Heart left ventricle (tissue), 16 donors: ENCODE measurements at regions not wholly inside any gene's neighbourhood (a gene's known extent, or its start where the extent isn't known, plus 50 kb on each side); places are given as distances from the start of the nearest gene placed in this dataset.
"Not testable (repeated sequence)": the region's sequence is repeated elsewhere in the genome, so short reads cannot be mapped to it uniquely, and the experiment has no call there.

Source experiments
- ATAC-seq, 4 donors: fragments of 200-7000 bp; cut with Tn5 transposase; one replicate each; pipeline ENCODE4 v1.9.1; 2020 to 2022; ENCODE audit warnings: moderate library complexity in 4 of 4, mild to moderate bottlenecking in 3 of 4, moderate number of reproducible peaks in 1 of 4
- DNase-seq, 5 donors: peaks; one replicate each; pipeline ENCODE4 v3.0.0-alpha.2; 2020
- H3K27ac ChIP-seq, 12 donors: fragments of 200-600 bp; sonication (generic) in 4 of 12; one replicate each; pipeline versions ENCODE4 v1.5.0 to v1.8.0; 2016 to 2022; ENCODE audit warnings: mild to moderate bottlenecking in 2 of 12
- H3K27me3 ChIP-seq, 9 donors: fragments of 200-600 bp; sonication (generic) in 2 of 9; one replicate each; pipeline versions ENCODE4 v1.5.1 to v1.8.0; 2016 to 2022; ENCODE audit warnings: mild to moderate bottlenecking in 3 of 9
- H3K36me3 ChIP-seq, 9 donors: fragments of 200-600 bp; sonication (generic) in 2 of 9; one replicate each; pipeline versions ENCODE4 v1.5.0 to v1.8.0; 2018 to 2022; ENCODE audit warnings: mild to moderate bottlenecking in 2 of 9
- H3K4me1 ChIP-seq, 12 donors: fragments of 200-600 bp; sonication (generic) in 4 of 12; one replicate each; pipeline versions ENCODE4 v1.5.0 to v1.8.0; 2016 to 2022; ENCODE audit warnings: mild to moderate bottlenecking in 3 of 12
- H3K4me3 ChIP-seq, 12 donors: fragments of 200-600 bp; sonication (generic) in 4 of 12; one replicate each; pipeline versions ENCODE4 v1.5.0 to v1.8.0; 2017 to 2022; ENCODE audit warnings: mild to moderate bottlenecking in 9 of 12, moderate library complexity in 4 of 12
- H3K9me3 ChIP-seq, 12 donors: fragments of 200-600 bp; sonication (generic) in 4 of 12; one replicate each; pipeline versions ENCODE4 v1.5.0 to v1.8.0; 2016 to 2022; ENCODE audit warnings: mild to moderate bottlenecking in 1 of 12
- POLR2A ChIP-seq, 2 donors: fragments of 450-650 bp; IDR thresholded peaks; one replicate each; pipeline ENCODE4 v1.6.1; 2017; ENCODE audit warnings: antibody characterized with exemption in 2 of 2, mild to moderate bottlenecking in 2 of 2, moderate library complexity in 2 of 2
- WGBS, 4 donors: extraction: QIAGEN DNeasy Blood & Tissue Kit in 2 of 4; methylation state at CpG; one replicate each; pipeline versions ENCODE4 v1.1.5 to v1.1.7; 2013 to 2018; 5-methylcytosine and 5-hydroxymethylcytosine counted together
- intact Hi-C, 10 donors: fragments of 100-400 bp; cut with DNase I; formaldehyde crosslinking; loops; one replicate each; pipeline versions ENCODE4 v1.11.1 to v1.14.2; 2022
- TF ChIP-seq, protein P1 (sequence below), 12 donors: fragments of 200-600 bp; sonication (generic) in 4 of 12; IDR thresholded peaks; one replicate each; pipeline versions ENCODE4 v1.5.0 to v1.8.0; 2018 to 2022; ENCODE audit warnings: antibody characterized with exemption in 12 of 12, mild to moderate bottlenecking in 5 of 12
- donor health status: ischemic (EF 13 %, LVEDD 7.1; RV severe dilation, severe dysfunction).
- donor health status: healthy with polysubstance abuse.
- donor health status: DM: no; HTN: yes; CAD: no.
- donor health status: DM: no; HTN: no; CAD: no.
- donor health status: ischemic (EF 25% LVEDD 6.9; RV normal size, moderate dysfunction).
- donor health status: ischemic (EF 25% LVEDD 5.7; RV mildly dilated, moderate dysfunction).
- donor health status: healthy.
- donor health status: DM: yes; HTN: yes; CAD: no.
- donor health status: ischemic (EF 35%, LVEDD 5.7; RV mildly dilated, moderate dysfunction).
- donor health status: nonischemic (EF 11% LVEDD 7.7; RV severe dilation, severe dysfunction).
- donor health status: DM: yes; HTN: yes; CAD: no.
- donor health status: PGD.
- donor health status: ischemic (EF 29% LVEDD 5.4; RV normal size, mild dysfunction).
- donor health status: nonischemic (EF 23%, LVEDD 6.1; RV moderate dilation, normal function).

DNA sequence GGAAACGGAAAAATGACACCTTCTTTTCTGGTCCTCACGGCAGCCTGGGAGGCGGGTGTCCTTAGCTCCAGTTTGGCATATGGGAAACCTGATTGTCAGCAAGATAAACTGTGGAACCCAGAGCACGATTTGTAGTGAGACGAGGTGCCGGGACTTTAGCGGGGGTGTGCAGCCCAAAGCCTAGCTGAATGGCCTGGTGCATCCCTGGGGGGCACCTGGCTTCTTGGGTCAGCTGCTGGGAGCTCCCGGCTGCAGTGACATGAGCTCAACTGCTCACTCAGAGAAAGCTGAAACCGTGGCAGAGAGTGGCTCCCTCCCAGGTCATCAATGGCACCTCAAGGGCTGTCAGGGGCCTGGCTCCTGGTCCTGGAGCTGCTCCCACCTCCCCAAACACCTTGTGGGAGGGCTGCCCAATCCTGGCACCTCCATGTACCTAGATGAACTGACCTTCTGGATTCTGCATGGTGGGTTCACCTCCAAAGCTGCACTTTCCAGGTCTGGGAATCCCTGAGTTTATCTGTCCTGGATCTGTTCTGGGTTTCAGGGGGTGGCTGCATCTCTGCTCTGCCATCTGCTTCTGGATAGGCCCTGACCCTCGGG lies 260.5 kb downstream of the MATN1 start:
- 59 to 64% (median 63%) methylated on average over 10 of the region's 10 CpGs for WGBS, 4 donors
- Histone ChIP-seq H3K9me3 (peaks cover 0 to 5% (median 0%) of the 10 kb centered on the region in 12 donors), H3K27me3 (peaks cover 0 to 4% (median 0%) of the 10 kb centered on the region in 9 donors), H3K27ac (no peak overlapping the region), H3K4me1 (no peaks in the 10 kb centered on the region), H3K4me3 (no peak overlapping the region), H3K36me3 (no peaks in the 10 kb centered on the region)
- intact Hi-C loops, result no loop called here
- ATAC-seq, result no peak
- TF ChIP-seq, protein P1, sequence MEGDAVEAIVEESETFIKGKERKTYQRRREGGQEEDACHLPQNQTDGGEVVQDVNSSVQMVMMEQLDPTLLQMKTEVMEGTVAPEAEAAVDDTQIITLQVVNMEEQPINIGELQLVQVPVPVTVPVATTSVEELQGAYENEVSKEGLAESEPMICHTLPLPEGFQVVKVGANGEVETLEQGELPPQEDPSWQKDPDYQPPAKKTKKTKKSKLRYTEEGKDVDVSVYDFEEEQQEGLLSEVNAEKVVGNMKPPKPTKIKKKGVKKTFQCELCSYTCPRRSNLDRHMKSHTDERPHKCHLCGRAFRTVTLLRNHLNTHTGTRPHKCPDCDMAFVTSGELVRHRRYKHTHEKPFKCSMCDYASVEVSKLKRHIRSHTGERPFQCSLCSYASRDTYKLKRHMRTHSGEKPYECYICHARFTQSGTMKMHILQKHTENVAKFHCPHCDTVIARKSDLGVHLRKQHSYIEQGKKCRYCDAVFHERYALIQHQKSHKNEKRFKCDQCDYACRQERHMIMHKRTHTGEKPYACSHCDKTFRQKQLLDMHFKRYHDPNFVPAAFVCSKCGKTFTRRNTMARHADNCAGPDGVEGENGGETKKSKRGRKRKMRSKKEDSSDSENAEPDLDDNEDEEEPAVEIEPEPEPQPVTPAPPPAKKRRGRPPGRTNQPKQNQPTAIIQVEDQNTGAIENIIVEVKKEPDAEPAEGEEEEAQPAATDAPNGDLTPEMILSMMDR (IDR thresholded peaks at IDR 0.05), result no peak
- TF ChIP-seq POLR2A (IDR thresholded peaks at IDR 0.05), result no peak
- no peak for DNase-seq

DNA sequence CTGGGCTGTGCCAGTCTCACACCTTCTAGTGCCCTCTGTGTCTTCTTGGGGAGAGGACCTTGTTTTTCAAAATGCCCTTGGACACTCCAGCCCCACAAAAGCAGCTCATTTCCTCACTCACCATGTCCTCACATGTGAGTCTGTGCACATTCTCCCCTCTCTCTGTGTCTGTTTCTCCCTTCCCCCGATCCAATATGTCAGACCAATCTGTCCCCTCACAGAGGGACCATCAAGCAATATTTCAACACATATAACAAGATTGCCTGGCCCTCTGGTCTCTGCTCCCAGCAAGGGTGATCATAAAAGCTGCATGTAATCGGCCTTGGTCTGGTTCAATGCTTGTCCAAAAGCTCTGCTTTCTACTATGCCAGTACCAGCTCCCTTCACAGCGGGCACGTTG lies 261.2 kb downstream of the MATN1 start:
- no peak overlapping the region for H3K4me3 ChIP-seq
- ATAC-seq (no peak), DNase-seq (no peak)
- H3K9me3 ChIP-seq, result peaks cover 0 to 5% (median 0%) of the 10 kb centered on the region in 12 donors
- H3K4me1 ChIP-seq, result no peaks in the 10 kb centered on the region
- peaks cover 0 to 4% (median 0%) of the 10 kb centered on the region in 9 donors for H3K27me3 ChIP-seq
- H3K27ac ChIP-seq, result no peak overlapping the region
- 71 to 78% (median 75%) methylated on average over 4 of the region's 4 CpGs for WGBS, 4 donors
- H3K36me3 ChIP-seq, result no peaks in the 10 kb centered on the region
- intact Hi-C loops, result no loop called here
- TF ChIP-seq POLR2A (IDR thresholded peaks at IDR 0.05), result no peak
- TF ChIP-seq, protein P1 (IDR thresholded peaks at IDR 0.05), result no peak

DNA sequence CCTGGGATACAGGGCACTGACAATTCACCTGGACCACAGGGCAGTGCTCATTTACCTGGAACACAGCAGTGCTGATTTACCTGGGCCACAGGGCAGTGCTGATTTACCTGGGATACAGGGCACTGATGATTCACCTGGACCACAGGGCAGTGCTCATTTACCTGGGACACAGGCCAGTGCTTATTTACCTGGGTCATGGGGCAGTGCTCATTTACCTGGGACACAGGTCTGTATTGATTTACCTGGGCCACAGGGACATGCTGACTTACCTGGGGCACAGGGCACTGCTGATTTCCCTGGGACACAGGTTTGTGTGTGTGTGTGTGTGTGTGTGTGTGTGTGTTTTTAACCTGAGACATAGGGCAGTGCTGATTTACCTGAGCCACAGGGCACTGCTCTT lies 261.7 kb downstream of the MATN1 start:
- TF ChIP-seq, protein P1 (IDR thresholded peaks at IDR 0.05), result no peak
- TF ChIP-seq POLR2A (IDR thresholded peaks at IDR 0.05), result no peak
- no peaks in the 10 kb centered on the region for H3K36me3 ChIP-seq
- H3K27ac ChIP-seq, result no peak overlapping the region
- no peaks in the 10 kb centered on the region for H3K4me1 ChIP-seq
- DNase-seq, result no peak
- peaks cover 0 to 4% (median 0%) of the 10 kb centered on the region in 9 donors for H3K27me3 ChIP-seq
- intact Hi-C loops, result no loop called here
- ATAC-seq, result peak in 1 of 4 donors; percentile 18
- H3K9me3 ChIP-seq, result peaks cover 0 to 5% (median 0%) of the 10 kb centered on the region in 12 donors
- no peak overlapping the region for H3K4me3 ChIP-seq

DNA sequence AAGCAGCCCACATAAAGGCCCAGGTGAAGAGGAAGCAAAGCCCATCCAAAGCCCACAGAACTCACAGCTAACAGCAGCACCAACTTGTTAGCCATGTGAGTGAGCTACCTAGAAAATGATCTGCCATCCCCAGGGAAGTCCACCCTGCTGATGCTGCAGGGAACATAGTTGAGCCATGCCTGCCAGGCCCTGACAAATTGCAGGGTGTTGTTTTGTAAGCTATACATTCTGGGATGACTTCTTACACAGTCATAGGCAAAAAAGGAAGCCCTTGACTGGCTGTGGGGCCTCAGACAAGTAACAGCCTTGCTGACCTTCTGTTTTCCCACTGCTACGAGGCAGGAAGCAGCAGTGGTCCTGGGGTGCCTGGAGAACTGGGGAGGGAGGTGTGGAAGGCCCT lies 262.7 kb downstream of the MATN1 start:
- DNase-seq (no peak), ATAC-seq (no peak)
- Histone ChIP-seq H3K4me1 (no peaks in the 10 kb centered on the region), H3K9me3 (peaks cover 0 to 5% (median 0%) of the 10 kb centered on the region in 12 donors), H3K27ac (no peak overlapping the region), H3K4me3 (no peak overlapping the region), H3K27me3 (peaks cover 0 to 4% (median 0%) of the 10 kb centered on the region in 9 donors), H3K36me3 (no peaks in the 10 kb centered on the region)
- TF ChIP-seq, protein P1 (IDR thresholded peaks at IDR 0.05), result no peak
- no peak for TF ChIP-seq POLR2A (IDR thresholded peaks at IDR 0.05)
- intact Hi-C loops, result no loop called here
- WGBS, 4 donors, result 30 to 40% (median 36%) methylated on average over 1 of the region's 1 CpG

DNA sequence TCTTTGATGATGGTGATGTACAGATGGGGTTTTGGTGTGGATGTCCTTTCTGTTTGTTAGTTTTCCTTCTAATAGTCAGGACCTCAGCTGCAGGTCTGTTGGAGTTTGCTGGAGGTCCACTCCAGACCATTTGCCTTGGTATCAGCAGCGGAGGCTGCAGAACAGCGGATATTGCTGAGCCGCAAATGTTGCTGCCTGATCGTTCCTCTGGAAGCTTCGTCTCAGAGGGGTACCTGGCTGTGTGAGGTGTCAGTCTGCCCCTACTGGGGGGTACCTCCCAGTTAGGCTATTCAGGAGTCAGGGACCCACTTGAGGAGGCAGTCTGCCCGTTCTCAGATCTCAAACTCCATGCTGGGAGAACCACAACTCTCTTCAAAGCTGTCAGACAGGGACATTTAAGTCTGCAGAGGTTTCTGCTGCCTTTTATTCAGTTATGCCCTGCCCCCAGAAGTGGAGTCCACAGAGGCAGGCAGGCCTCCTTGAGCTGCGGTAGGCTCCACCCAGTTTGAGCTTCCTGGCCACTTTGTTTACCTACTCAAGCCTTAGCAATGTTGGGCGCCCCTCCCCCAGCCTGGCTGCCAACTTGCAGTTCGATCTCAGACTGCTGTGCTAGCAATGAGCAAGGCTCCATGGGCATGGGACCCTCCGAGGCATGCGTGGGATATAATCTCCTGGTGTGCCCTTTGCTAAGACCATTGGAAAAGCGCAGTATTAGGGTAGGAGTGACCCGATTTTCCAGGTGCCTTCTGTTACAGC lies 264.5 kb downstream of the MATN1 start:
- 77 to 89% (median 84%) methylated on average over 12 to 13 of the region's 13 CpGs for WGBS, 4 donors
- H3K27me3 ChIP-seq, H3K36me3 ChIP-seq, H3K9me3 ChIP-seq, DNase-seq, ATAC-seq, H3K27ac ChIP-seq, intact Hi-C loops, H3K4me3 ChIP-seq, H3K4me1 ChIP-seq: not testable (repeated sequence)
